GM12878 (cell line): ENCODE measurements at regions not wholly inside any gene's neighbourhood (a gene's known extent, or its start where the extent isn't known, plus 50 kb on each side); places are given as distances from the start of the nearest gene placed in this dataset.

Source experiments
- ATAC-seq: fragments of 200-7000 bp; cut with Tn5 transposase; 3 replicates; pipeline ENCODE4 v1.9.1; 2020; ENCODE audit warnings: mild to moderate bottlenecking, moderate library complexity
- BruUV-seq: library from RNA; stranded (reverse); fragments of 400-500 nt; replicated peaks from 2 replicates; lab custom pipeline; 2021; lab: Mats Ljungman, UMichigan
- CTCF ChIA-PET: fragments of 300-600 bp; sonication (Branson Sonifier 250); formaldehyde crosslinking; extraction: SDS; loops from one replicate; lab custom pipeline; 2021; ENCODE audit warnings: inconsistent platforms; lab: Yijun Ruan, JAX
- POLR2A ChIA-PET: fragments of 350-600 bp; formaldehyde crosslinking; extraction: SDS; loops from one replicate; lab custom pipeline; 2021; ENCODE audit warnings: inconsistent platforms; lab: Charles Lee
- RAD21 ChIA-PET: fragments of 300-600 bp; sonication (Branson Sonifier 250); formaldehyde crosslinking; loops from one replicate; lab custom pipeline; 2023; ENCODE audit warnings: antibody characterized with exemption; ENCODE audit not compliant: unreplicated experiment; lab: Charles Lee
- SMC1A ChIA-PET: fragments of 300-600 bp; sonication (Branson Sonifier 250); formaldehyde crosslinking; loops from one replicate; lab custom pipeline; 2023; ENCODE audit not compliant: unreplicated experiment, uncharacterized antibody; lab: Charles Lee
- DNase-seq: peaks from one replicate; pipeline ENCODE4 v3.0.0-alpha.2; 2011; ENCODE audit warnings: low read depth, low spot score
- FAIRE-seq: peaks from 3 replicates; lab custom pipeline; 2011; peaks lifted over from hg19 to GRCh38; lab: Jason Lieb, UNC
- H2AFZ ChIP-seq: 2 replicates; pipeline ENCODE4 v1.6.0; 2011; ENCODE audit warnings: low read depth, low read length, control low read depth; ENCODE audit not compliant: control insufficient read depth
- H3K27ac ChIP-seq: 2 replicates; pipeline ENCODE4 v1.5.1; 2011; ENCODE audit warnings: control low read depth; ENCODE audit not compliant: control insufficient read depth, insufficient read depth
- H3K27me3 ChIP-seq, 2 experiments: replicated peaks in 1 of 2; 2 replicates each; pipeline versions ENCODE4 v1.6.0 to v1.6.1; 2011; ENCODE audit warnings: low read length in 1 of 2; ENCODE audit not compliant: control insufficient read depth in 2 of 2, insufficient read depth in 2 of 2
- H3K36me3 ChIP-seq, 2 experiments: 2 replicates each; pipeline ENCODE4 v1.5.1; 2011; ENCODE audit warnings: low read length in 1 of 2; ENCODE audit not compliant: control insufficient read depth in 2 of 2, insufficient read depth in 2 of 2
- H3K4me1 ChIP-seq: 2 replicates; pipeline ENCODE4 v1.6.1; 2011; ENCODE audit warnings: mild to moderate bottlenecking, low read length, moderate library complexity, mixed read lengths; ENCODE audit not compliant: control insufficient read depth, insufficient read depth
- H3K4me2 ChIP-seq: 2 replicates; pipeline ENCODE4 v1.6.0; 2011; ENCODE audit warnings: control low read depth; ENCODE audit not compliant: control insufficient read depth, insufficient read depth
- H3K4me3 ChIP-seq: fragments of 200-600 bp; sonication (generic); 2 replicates; pipeline ENCODE4 v1.5.1; 2016
- H3K79me2 ChIP-seq: 2 replicates; pipeline ENCODE4 v1.6.0; 2011; ENCODE audit warnings: low read length; ENCODE audit not compliant: control insufficient read depth, insufficient read depth
- H3K9ac ChIP-seq: 2 replicates; pipeline ENCODE4 v1.8.0; 2011; ENCODE audit warnings: low read length, control low read depth, mixed read lengths; ENCODE audit not compliant: control insufficient read depth, insufficient read depth
- H3K9me3 ChIP-seq: replicated peaks from 3 replicates; pipeline ENCODE4 v1.5.1; 2011; ENCODE audit warnings: mild to moderate bottlenecking, low read length; ENCODE audit not compliant: control insufficient read depth, insufficient read depth
- H4K20me1 ChIP-seq: 2 replicates; pipeline ENCODE4 v1.6.0; 2011; ENCODE audit not compliant: control insufficient read depth, insufficient read depth
- BCLAF1 ChIP-seq: fragments of 450-650 bp; IDR thresholded peaks from 2 replicates; pipeline ENCODE4 v1.6.1; 2017; ENCODE audit warnings: antibody characterized with exemption, mild to moderate bottlenecking, moderate library complexity
- BHLHE40 ChIP-seq, 2 experiments: fragments of 450-650 bp in 1 of 2; IDR thresholded peaks; 2 replicates each; pipeline ENCODE4 v1.6.1; 2011 to 2017; ENCODE audit warnings: low read depth in 2 of 2, borderline replicate concordance in 1 of 2, improper control_type of control experiment in 1 of 2, low read length in 1 of 2, mild to moderate bottlenecking in 1 of 2
- CHD4 ChIP-seq: fragments of 200-600 bp; sonication (generic); IDR thresholded peaks from 2 replicates; pipeline ENCODE4 v1.6.1; 2016; ENCODE audit warnings: mild to moderate bottlenecking
- ESRRA ChIP-seq: IDR thresholded peaks from 2 replicates; pipeline ENCODE4 v1.6.1; 2012; ENCODE audit warnings: mild to moderate bottlenecking, low read length, improper control_type of control experiment
- EZH2 ChIP-seq: IDR thresholded peaks from 2 replicates; pipeline ENCODE4 v1.6.1; 2012; ENCODE audit warnings: low read depth, mild to moderate bottlenecking, control low read depth, inconsistent platforms, low read length, borderline replicate concordance; ENCODE audit not compliant: control insufficient read depth
- HDAC6 ChIP-seq: fragments of 200-600 bp; sonication (generic); IDR thresholded peaks from one replicate; pipeline ENCODE4 v1.8.0; 2017; ENCODE audit warnings: antibody characterized with exemption; ENCODE audit not compliant: unreplicated experiment
- LARP7 ChIP-seq: fragments of 450-650 bp; IDR thresholded peaks from 2 replicates; pipeline ENCODE4 v1.6.1; 2017; ENCODE audit warnings: mild to moderate bottlenecking
- MTA2 ChIP-seq: fragments of 450-650 bp; IDR thresholded peaks from 2 replicates; pipeline ENCODE4 v1.6.1; 2016; ENCODE audit warnings: low read depth, mild to moderate bottlenecking, moderate library complexity
- NKRF ChIP-seq: fragments of 450-650 bp; conservative IDR thresholded peaks from 2 replicates; pipeline ENCODE4 v1.6.1; 2017; ENCODE audit warnings: mild to moderate bottlenecking, moderate library complexity
- NR2F1 ChIP-seq: fragments of 450-650 bp; conservative IDR thresholded peaks from 2 replicates; pipeline ENCODE4 v1.6.1; 2017; ENCODE audit warnings: mild to moderate bottlenecking
- RELA ChIP-seq: fragments of 450-650 bp; IDR thresholded peaks from 2 replicates; pipeline ENCODE4 v1.8.0; 2014; ENCODE audit warnings: borderline replicate concordance; ENCODE audit not compliant: partially characterized antibody
- RUNX3 ChIP-seq: IDR thresholded peaks from 2 replicates; pipeline ENCODE4 v1.6.1; 2012; ENCODE audit warnings: low read length, inconsistent platforms
- SMC3 ChIP-seq: IDR thresholded peaks from 2 replicates; pipeline ENCODE4 v1.6.1; 2011; ENCODE audit warnings: low read length, improper control_type of control experiment, borderline replicate concordance
- SREBF2 ChIP-seq: IDR thresholded peaks from 2 replicates; pipeline ENCODE4 v1.6.1; 2012; ENCODE audit warnings: mild to moderate bottlenecking, low read length
- STAT1 ChIP-seq: fragments of 450-650 bp; conservative IDR thresholded peaks from 2 replicates; pipeline ENCODE4 v1.6.1; 2014; ENCODE audit warnings: antibody characterized with exemption, mild to moderate bottlenecking
- SUPT20H ChIP-seq: IDR thresholded peaks from 2 replicates; pipeline ENCODE4 v1.6.1; 2011; ENCODE audit warnings: low read depth, mild to moderate bottlenecking, low read length, moderate library complexity, borderline replicate concordance; ENCODE audit not compliant: control insufficient read depth
- TCF12 ChIP-seq: IDR thresholded peaks from 2 replicates; pipeline ENCODE4 v1.6.1; 2011; ENCODE audit warnings: low read depth, mild to moderate bottlenecking, low read length
- ZNF384 ChIP-seq: IDR thresholded peaks from 2 replicates; pipeline ENCODE4 v1.6.1; 2012; ENCODE audit warnings: low read depth, mild to moderate bottlenecking, low read length, improper control_type of control experiment, borderline replicate concordance
- ZZZ3 ChIP-seq: IDR thresholded peaks from 2 replicates; pipeline ENCODE4 v1.6.1; 2011; ENCODE audit warnings: low read depth; ENCODE audit not compliant: control insufficient read depth, insufficient read length
- in situ Hi-C: fragments of 300-500 bp; cut with MboI; formaldehyde crosslinking; loops from 9 replicates; pipeline ENCODE4 v1.14.3; 2018; ENCODE audit warnings: mixed read lengths
- intact Hi-C: fragments of 100-400 bp; cut with micrococcal nuclease; formaldehyde crosslinking; loops from one replicate; pipeline ENCODE4 v1.14.2; 2022; ENCODE audit not compliant: unreplicated experiment
- TF ChIP-seq, protein P1 (sequence below): fragments of 450-650 bp; formaldehyde crosslinking; IDR thresholded peaks from 2 replicates; pipeline ENCODE4 v1.4.0; 2022; ENCODE audit warnings: mild to moderate bottlenecking, moderate library complexity

GRCh38 chr12:73612551-73612950, 925.1 kb upstream of the ATXN7L3B start:
- no peaks in the 10 kb centered on the region for H3K9me3 ChIP-seq
- no peak overlapping the region for H3K9ac ChIP-seq
- H3K4me2 ChIP-seq = no peak overlapping the region
- no peak for FAIRE-seq
- TF ChIP-seq, protein P1, sequence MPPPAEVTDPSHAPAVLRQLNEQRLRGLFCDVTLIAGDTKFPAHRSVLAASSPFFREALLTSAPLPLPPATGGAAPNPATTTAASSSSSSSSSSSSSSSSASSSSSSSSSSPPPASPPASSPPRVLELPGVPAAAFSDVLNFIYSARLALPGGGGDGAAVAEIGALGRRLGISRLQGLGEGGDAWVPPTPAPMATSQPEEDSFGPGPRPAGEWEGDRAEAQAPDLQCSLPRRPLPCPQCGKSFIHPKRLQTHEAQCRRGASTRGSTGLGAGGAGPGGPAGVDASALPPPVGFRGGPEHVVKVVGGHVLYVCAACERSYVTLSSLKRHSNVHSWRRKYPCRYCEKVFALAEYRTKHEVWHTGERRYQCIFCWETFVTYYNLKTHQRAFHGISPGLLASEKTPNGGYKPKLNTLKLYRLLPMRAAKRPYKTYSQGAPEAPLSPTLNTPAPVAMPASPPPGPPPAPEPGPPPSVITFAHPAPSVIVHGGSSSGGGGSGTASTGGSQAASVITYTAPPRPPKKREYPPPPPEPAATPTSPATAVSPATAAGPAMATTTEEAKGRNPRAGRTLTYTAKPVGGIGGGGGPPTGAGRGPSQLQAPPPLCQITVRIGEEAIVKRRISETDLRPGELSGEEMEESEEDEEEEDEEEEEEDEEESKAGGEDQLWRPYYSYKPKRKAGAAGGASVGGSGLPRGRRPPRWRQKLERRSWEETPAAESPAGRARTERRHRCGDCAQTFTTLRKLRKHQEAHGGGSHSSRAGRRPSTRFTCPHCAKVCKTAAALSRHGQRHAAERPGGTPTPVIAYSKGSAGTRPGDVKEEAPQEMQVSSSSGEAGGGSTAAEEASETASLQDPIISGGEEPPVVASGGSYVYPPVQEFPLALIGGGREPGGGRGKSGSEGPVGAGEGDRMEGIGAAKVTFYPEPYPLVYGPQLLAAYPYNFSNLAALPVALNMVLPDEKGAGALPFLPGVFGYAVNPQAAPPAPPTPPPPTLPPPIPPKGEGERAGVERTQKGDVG = no peak
- TF ChIP-seq NKRF (no peak), RUNX3 (no peak), SREBF2 (no peak), LARP7 (no peak), BHLHE40 (IDR thresholded peaks at IDR 0.05; ENCODE audit: borderline replicate concordance in 1 of 2, low read depth in 2 of 2, low read length in 1 of 2) (no peak), MTA2 (no peak), ESRRA (no peak), STAT1 (no peak), EZH2 (no peak), SMC3 (no peak), RELA (no peak), CHD4 (no peak), ZZZ3 (no peak), TCF12 (no peak), HDAC6 (no peak), SUPT20H (no peak), NR2F1 (no peak), ZNF384 (no peak), BCLAF1 (no peak)
- H4K20me1 ChIP-seq = no peaks in the 10 kb centered on the region
- no peak for ATAC-seq
- no peak for DNase-seq
- H3K27me3 ChIP-seq = no peaks in the 10 kb centered on the region
- H2AFZ ChIP-seq = no peak overlapping the region
- ChIA-PET POLR2A (no interaction called here), CTCF (no interaction called here), SMC1A (no interaction called here), RAD21 (no interaction called here)
- H3K4me1 ChIP-seq = no peaks in the 10 kb centered on the region
- H3K36me3 ChIP-seq = no peaks in the 10 kb centered on the region
- intact Hi-C loops (no loop called here), in situ Hi-C loops (no loop called here)
- no peaks in the 10 kb centered on the region for H3K79me2 ChIP-seq
- no TSS peak for BruUV-seq
- H3K4me3 ChIP-seq = no peak overlapping the region
- H3K27ac ChIP-seq = no peak overlapping the region
